ENCODE measurements at regions not wholly inside any gene's neighbourhood (a gene's known extent, or its start where the extent isn't known, plus 50 kb on each side); places are given as distances from the start of the nearest gene placed in this dataset.

GRCh38 chr4:18202486-18202885, 180.9 kb upstream of the LCORL start:
- Histone ChIP-seq H3K4me3 (no peak overlapping the region), H3K4me1 (no peaks in the 10 kb centered on the region), H3K9me3 (no peaks in the 10 kb centered on the region), H3K27me3 (no peaks in the 10 kb centered on the region), H3K36me3 (no peaks in the 10 kb centered on the region), H3K27ac (no peak overlapping the region)
- intact Hi-C loops (cut with DNase I) = no loop called here
- DNase-seq = no peak
- WGBS, 2 donors = 86 to 89% methylated on average over 7 of the region's 7 CpGs
- TF ChIP-seq POLR2A (IDR thresholded peaks at IDR 0.05) (no peak), POLR2AphosphoS5 (IDR thresholded peaks at IDR 0.05) (no peak), CTCF (IDR thresholded peaks at IDR 0.05) (no peak), EP300 (IDR thresholded peaks at IDR 0.05) (no peak)

- 90 to 95% methylated on average over 3 of the region's 3 CpGs for WGBS, 2 donors
- Histone ChIP-seq H3K9me3 (no peaks in the 10 kb centered on the region), H3K4me1 (no peaks in the 10 kb centered on the region), H3K27me3 (no peaks in the 10 kb centered on the region), H3K36me3 (no peaks in the 10 kb centered on the region), H3K4me3 (no peak overlapping the region), H3K27ac (no peak overlapping the region)
- intact Hi-C loops (cut with DNase I) = no loop called here
- no peak for DNase-seq
- no peak for TF ChIP-seq POLR2AphosphoS5 (IDR thresholded peaks at IDR 0.05)
- TF ChIP-seq POLR2A (IDR thresholded peaks at IDR 0.05) = no peak
- TF ChIP-seq CTCF (IDR thresholded peaks at IDR 0.05) = no peak
- no peak for TF ChIP-seq EP300 (IDR thresholded peaks at IDR 0.05)
Observed at GRCh38 chr4:18201885-18202284, 180.3 kb upstream of the LCORL start.

- 88 to 92% methylated on average over 6 of the region's 6 CpGs for WGBS, 2 donors
- H3K9me3 ChIP-seq = no peaks in the 10 kb centered on the region
- no peaks in the 10 kb centered on the region for H3K4me1 ChIP-seq
- DNase-seq = no peak
- no peak overlapping the region for H3K27ac ChIP-seq
- no peaks in the 10 kb centered on the region for H3K36me3 ChIP-seq
- H3K4me3 ChIP-seq = no peak overlapping the region
- H3K27me3 ChIP-seq = no peaks in the 10 kb centered on the region
- TF ChIP-seq POLR2A (IDR thresholded peaks at IDR 0.05) (no peak), CTCF (IDR thresholded peaks at IDR 0.05) (no peak), EP300 (IDR thresholded peaks at IDR 0.05) (no peak), POLR2AphosphoS5 (IDR thresholded peaks at IDR 0.05) (no peak)
- intact Hi-C loops (cut with DNase I) = no loop called here
Observed at GRCh38 chr4:18198653-18199052, 177.1 kb upstream of the LCORL start.

GRCh38 chr4:18197467-18197866, 175.9 kb upstream of the LCORL start:
- Histone ChIP-seq H3K36me3 (no peaks in the 10 kb centered on the region), H3K9me3 (no peaks in the 10 kb centered on the region), H3K27ac (no peak overlapping the region), H3K4me3 (no peak overlapping the region), H3K27me3 (no peaks in the 10 kb centered on the region), H3K4me1 (no peaks in the 10 kb centered on the region)
- intact Hi-C loops (cut with DNase I) = no loop called here
- WGBS, 2 donors = 78 to 86% methylated on average over 5 of the region's 5 CpGs
- TF ChIP-seq POLR2AphosphoS5 (IDR thresholded peaks at IDR 0.05) (no peak), CTCF (IDR thresholded peaks at IDR 0.05) (no peak), POLR2A (IDR thresholded peaks at IDR 0.05) (no peak), EP300 (IDR thresholded peaks at IDR 0.05) (no peak)
- no peak for DNase-seq

- intact Hi-C loops (cut with DNase I) = no loop called here
- TF ChIP-seq POLR2A (IDR thresholded peaks at IDR 0.05) (no peak), POLR2AphosphoS5 (IDR thresholded peaks at IDR 0.05) (no peak), EP300 (IDR thresholded peaks at IDR 0.05) (no peak), CTCF (IDR thresholded peaks at IDR 0.05) (no peak)
- Histone ChIP-seq H3K4me3 (no peak overlapping the region), H3K36me3 (no peaks in the 10 kb centered on the region), H3K9me3 (no peaks in the 10 kb centered on the region), H3K27ac (no peak overlapping the region), H3K4me1 (no peaks in the 10 kb centered on the region), H3K27me3 (no peaks in the 10 kb centered on the region)
- 54 to 78% methylated on average over 6 of the region's 6 CpGs for whole genome bisulfite sequencing, 2 donors
- DNase-seq = no peak
Observed at GRCh38 chr4:18194278-18194677, 172.7 kb upstream of the LCORL start.

Measured in sigmoid colon (tissue), 6 donors.